ENCODE measurements at regions not wholly inside any gene's neighbourhood (a gene's known extent, or its start where the extent isn't known, plus 50 kb on each side); places are given as distances from the start of the nearest gene placed in this dataset.
"Not testable (repeated sequence)": the region's sequence is repeated elsewhere in the genome, so short reads cannot be mapped to it uniquely, and the experiment has no call there.

- no peak for DNase-seq (ENCODE audit: low read depth)
Observed at GRCh38 chrX:19172741-19173140, 50.5 kb upstream of the ADGRG2 start.

GRCh38 chrX:19174401-19175025 is 52.2 kb upstream of the ADGRG2 start:
- peak; percentile 34 for DNase-seq (ENCODE audit: low read depth)

- DNase-seq (ENCODE audit: low read depth), result no peak
Observed at GRCh38 chrX:19176901-19177630, 54.8 kb upstream of the ADGRG2 start.

- DNase-seq (ENCODE audit: low read depth), result no peak
Observed at GRCh38 chrX:19177721-19178120, 55.5 kb upstream of the ADGRG2 start.

- DNase-seq (ENCODE audit: low read depth), result no peak
Observed at GRCh38 chrX:19178402-19178801, 56.1 kb upstream of the ADGRG2 start.

- no peak for DNase-seq (ENCODE audit: low read depth)
Observed at GRCh38 chrX:19179389-19179788, 57.1 kb upstream of the ADGRG2 start.

GRCh38 chrX:19181345-19181744 is 59.1 kb upstream of the ADGRG2 start:
- no peak for DNase-seq (ENCODE audit: low read depth)

GRCh38 chrX:19182785-19183184 is 60.5 kb upstream of the ADGRG2 start:
- no peak for DNase-seq (ENCODE audit: low read depth)

- DNase-seq (ENCODE audit: low read depth), result no peak
Observed at GRCh38 chrX:19183761-19184477, 61.7 kb upstream of the ADGRG2 start.

GRCh38 chrX:19188566-19188965 is 66.3 kb upstream of the ADGRG2 start:
- DNase-seq (ENCODE audit: low read depth), result no peak

GRCh38 chrX:19190902-19191301 is 68.6 kb upstream of the ADGRG2 start:
- no peak for DNase-seq (ENCODE audit: low read depth)

GRCh38 chrX:19193565-19193964 is 71.3 kb upstream of the ADGRG2 start:
- DNase-seq (ENCODE audit: low read depth), result no peak

GRCh38 chrX:19194285-19195242 is 72.3 kb upstream of the ADGRG2 start:
- DNase-seq (ENCODE audit: low read depth), result no peak

GRCh38 chrX:19195243-19195610 is 73.0 kb upstream of the ADGRG2 start:
- no peak for DNase-seq (ENCODE audit: low read depth)

- no peak for DNase-seq (ENCODE audit: low read depth)
Observed at GRCh38 chrX:19198473-19198872, 76.2 kb upstream of the ADGRG2 start.

GRCh38 chrX:19202171-19202570 is 79.9 kb upstream of the ADGRG2 start:
- no peak for DNase-seq (ENCODE audit: low read depth)

- no peak for DNase-seq (ENCODE audit: low read depth)
Observed at GRCh38 chrX:19204636-19205035, 82.4 kb upstream of the ADGRG2 start.

- DNase-seq (ENCODE audit: low read depth), result no peak
Observed at GRCh38 chrX:19212037-19212436, 89.8 kb upstream of the ADGRG2 start.

- no peak for DNase-seq (ENCODE audit: low read depth)
Observed at GRCh38 chrX:19213610-19214152, 91.4 kb upstream of the ADGRG2 start.

GRCh38 chrX:19214311-19214710 is 92.0 kb upstream of the ADGRG2 start:
- DNase-seq (ENCODE audit: low read depth), result no peak

GRCh38 chrX:19225909-19226308 is 103.6 kb upstream of the ADGRG2 start:
- no peak for DNase-seq (ENCODE audit: low read depth)

- DNase-seq (ENCODE audit: low read depth), result not testable (repeated sequence)
Observed at GRCh38 chrX:19229896-19230295, 107.6 kb upstream of the ADGRG2 start.

Measured in fibroblast of gingiva (primary cell).